Pancreas (tissue), 10 donors: ENCODE measurements at regions not wholly inside any gene's neighbourhood (a gene's known extent, or its start where the extent isn't known, plus 50 kb on each side); places are given as distances from the start of the nearest gene placed in this dataset.

Source experiments
- ATAC-seq, 4 donors: fragments of 200-7000 bp; cut with Tn5 transposase; one replicate each; pipeline versions ENCODE4 v1.8.0 to v1.9.1; 2020; ENCODE audit warnings: mild to moderate bottlenecking in 4 of 4, moderate library complexity in 4 of 4
- DNase-seq, 6 donors: peaks; one replicate each; pipeline ENCODE4 v3.0.0-alpha.2; 2020
- FAIRE-seq: peaks from 2 replicates; lab custom pipeline; 2012; peaks lifted over from hg19 to GRCh38; lab: Jason Lieb, UNC
- H3K27ac ChIP-seq, 4 donors: fragments of 200-600 bp; sonication (generic); 1 replicate in 3 of 4; 2 replicates in 1 of 4; pipeline versions ENCODE4 v1.5.0 to v1.8.0; 2020
- H3K27me3 ChIP-seq, 4 donors: fragments of 200-600 bp; one replicate each; pipeline ENCODE4 v1.8.0; 2021
- H3K36me3 ChIP-seq, 3 donors: fragments of 200-600 bp; sonication (generic) in 1 of 3; one replicate each; pipeline versions ENCODE4 v1.5.0 to v1.8.0; 2020 to 2021
- H3K4me1 ChIP-seq, 3 donors: fragments of 200-600 bp; one replicate each; pipeline ENCODE4 v1.8.0; 2021
- H3K4me3 ChIP-seq, 4 donors: fragments of 200-600 bp; sonication (generic) in 2 of 4; one replicate each; pipeline versions ENCODE4 v1.5.0 to v1.8.0; 2020 to 2021
- H3K9me3 ChIP-seq, 4 donors: fragments of 200-600 bp; one replicate each; pipeline ENCODE4 v1.8.0; 2021
- WGBS, 2 donors: extraction: QIAGEN DNeasy Blood & Tissue Kit; methylation state at CpG; one replicate each; pipeline ENCODE4 v1.1.7; 2013; 5-methylcytosine and 5-hydroxymethylcytosine counted together
- intact Hi-C, 3 donors: fragments of 100-400 bp; cut with DNase I; formaldehyde crosslinking; loops; one replicate each; pipeline versions ENCODE4 v1.11.1 to v1.14.2; 2022
- TF ChIP-seq, protein P1 (sequence below), 4 donors: fragments of 200-600 bp; sonication (generic) in 3 of 4; IDR thresholded peaks; one replicate each; pipeline versions ENCODE4 v1.5.0 to v1.8.0; 2021; ENCODE audit warnings: antibody characterized with exemption in 4 of 4
- donor health status: healthy with polysubstance abuse.
- donor health status: DM: no; HTN: no; CAD: no; lungs with moderate emphysema.
- donor health status: DM: no; HTN: no; CAD: no.
- donor health status: control.
- donor health status: control.
- donor health status: Bipolar disorder and iron deficiency.
- donor health status: DM: yes; HTN: yes; CAD: no.
- donor health status: DM: no; HTN: no; CAD: no.
- donor health status: DM: no; HTN: no; CAD: no.
- donor health status: DM: yes; HTN: yes; CAD: no.

DNA sequence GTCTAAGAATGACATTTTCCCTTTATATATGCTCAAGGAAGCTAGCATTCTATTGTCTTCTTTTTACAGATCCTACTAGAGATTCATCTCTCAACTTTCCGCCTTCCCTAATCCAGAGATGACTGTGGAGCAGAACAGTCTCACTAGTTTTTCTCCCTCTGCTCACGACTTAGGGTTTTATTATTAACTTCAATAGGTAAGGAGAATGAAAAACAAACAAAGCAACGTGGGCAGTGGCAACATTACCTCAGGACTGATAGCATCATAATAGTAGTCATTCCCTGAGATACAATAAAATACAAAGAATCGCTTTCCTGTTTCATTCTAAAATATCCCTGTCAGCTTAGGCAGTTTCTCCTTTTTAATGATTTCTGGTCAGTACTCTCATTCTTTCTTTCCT, 154.3 kb upstream of the PLAAT1 start:
- Histone ChIP-seq H3K27ac (no peak overlapping the region), H3K36me3 (no peaks in the 10 kb centered on the region), H3K4me1 (no peaks in the 10 kb centered on the region), H3K9me3 (no peaks in the 10 kb centered on the region), H3K27me3 (no peaks in the 10 kb centered on the region), H3K4me3 (no peak overlapping the region)
- WGBS, 2 donors = 18 to 19% methylated on average over 4 of the region's 4 CpGs
- DNase-seq (no peak), FAIRE-seq (no peak), ATAC-seq (peak; percentile 51 to 70 (median 64))
- TF ChIP-seq, protein P1, sequence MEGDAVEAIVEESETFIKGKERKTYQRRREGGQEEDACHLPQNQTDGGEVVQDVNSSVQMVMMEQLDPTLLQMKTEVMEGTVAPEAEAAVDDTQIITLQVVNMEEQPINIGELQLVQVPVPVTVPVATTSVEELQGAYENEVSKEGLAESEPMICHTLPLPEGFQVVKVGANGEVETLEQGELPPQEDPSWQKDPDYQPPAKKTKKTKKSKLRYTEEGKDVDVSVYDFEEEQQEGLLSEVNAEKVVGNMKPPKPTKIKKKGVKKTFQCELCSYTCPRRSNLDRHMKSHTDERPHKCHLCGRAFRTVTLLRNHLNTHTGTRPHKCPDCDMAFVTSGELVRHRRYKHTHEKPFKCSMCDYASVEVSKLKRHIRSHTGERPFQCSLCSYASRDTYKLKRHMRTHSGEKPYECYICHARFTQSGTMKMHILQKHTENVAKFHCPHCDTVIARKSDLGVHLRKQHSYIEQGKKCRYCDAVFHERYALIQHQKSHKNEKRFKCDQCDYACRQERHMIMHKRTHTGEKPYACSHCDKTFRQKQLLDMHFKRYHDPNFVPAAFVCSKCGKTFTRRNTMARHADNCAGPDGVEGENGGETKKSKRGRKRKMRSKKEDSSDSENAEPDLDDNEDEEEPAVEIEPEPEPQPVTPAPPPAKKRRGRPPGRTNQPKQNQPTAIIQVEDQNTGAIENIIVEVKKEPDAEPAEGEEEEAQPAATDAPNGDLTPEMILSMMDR (IDR thresholded peaks at IDR 0.05) = no peak
- intact Hi-C loops = no loop called here

DNA sequence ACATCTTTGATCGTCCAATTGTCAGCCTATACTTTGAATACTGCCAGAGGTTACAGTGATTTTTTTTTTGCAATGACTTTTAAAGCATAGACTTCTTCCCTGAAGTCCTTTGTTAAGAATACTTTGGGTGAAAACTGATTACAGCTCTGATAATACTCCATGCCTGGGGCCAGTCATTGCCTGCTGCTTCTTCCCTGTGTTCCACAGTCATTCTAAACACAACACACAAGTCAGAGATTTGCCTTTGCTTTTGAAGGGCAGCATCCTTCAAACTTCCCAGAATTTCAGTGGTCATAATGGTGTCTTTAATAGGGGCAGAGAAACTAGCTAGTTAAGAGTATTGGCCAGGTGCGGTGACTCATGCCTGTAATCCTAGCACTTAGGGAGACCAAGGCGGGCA, 153.7 kb upstream of the PLAAT1 start:
- H3K4me3 ChIP-seq = no peak overlapping the region
- WGBS, 2 donors = 62 to 71% methylated on average over 3 of the region's 3 CpGs
- no peaks in the 10 kb centered on the region for H3K27me3 ChIP-seq
- FAIRE-seq = no peak
- no peak for DNase-seq
- H3K4me1 ChIP-seq = no peaks in the 10 kb centered on the region
- no peaks in the 10 kb centered on the region for H3K9me3 ChIP-seq
- TF ChIP-seq, protein P1 (IDR thresholded peaks at IDR 0.05) = no peak
- no peaks in the 10 kb centered on the region for H3K36me3 ChIP-seq
- intact Hi-C loops = no loop called here
- no peak overlapping the region for H3K27ac ChIP-seq
- no peak for ATAC-seq

DNA sequence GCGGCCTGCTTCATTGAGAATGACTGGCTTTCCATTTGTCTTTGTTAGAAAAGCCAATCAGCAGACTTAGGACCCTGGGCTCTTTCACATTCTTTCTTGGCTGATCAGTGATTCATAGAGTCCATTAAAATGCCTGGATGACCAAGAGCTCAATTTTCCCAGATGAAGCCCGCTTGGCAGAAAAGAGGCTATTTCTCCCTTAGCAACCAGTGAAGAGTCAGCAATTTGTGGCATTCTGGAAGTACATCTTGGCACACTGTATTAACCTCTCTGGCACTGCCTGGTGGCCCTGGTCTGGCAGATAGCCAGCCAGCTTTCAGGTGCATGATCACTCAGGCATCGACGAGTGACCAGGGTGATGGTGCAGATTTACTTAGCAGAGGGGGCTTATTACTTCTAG, 145.7 kb upstream of the PLAAT1 start:
- peak in 3 of 4 donors; percentile 48 to 80 (median 70) for ATAC-seq
- 43 to 53% methylated on average over 4 of the region's 4 CpGs for WGBS, 2 donors
- Histone ChIP-seq H3K4me1 (no peaks in the 10 kb centered on the region), H3K4me3 (no peak overlapping the region), H3K9me3 (no peaks in the 10 kb centered on the region), H3K27ac (no peak overlapping the region), H3K27me3 (no peaks in the 10 kb centered on the region), H3K36me3 (no peaks in the 10 kb centered on the region)
- intact Hi-C loops = no loop called here
- TF ChIP-seq, protein P1 (IDR thresholded peaks at IDR 0.05) = no peak
- DNase-seq = peak in 4 of 6 donors; percentile 5 to 42 (median 28)
- no peak for FAIRE-seq

DNA sequence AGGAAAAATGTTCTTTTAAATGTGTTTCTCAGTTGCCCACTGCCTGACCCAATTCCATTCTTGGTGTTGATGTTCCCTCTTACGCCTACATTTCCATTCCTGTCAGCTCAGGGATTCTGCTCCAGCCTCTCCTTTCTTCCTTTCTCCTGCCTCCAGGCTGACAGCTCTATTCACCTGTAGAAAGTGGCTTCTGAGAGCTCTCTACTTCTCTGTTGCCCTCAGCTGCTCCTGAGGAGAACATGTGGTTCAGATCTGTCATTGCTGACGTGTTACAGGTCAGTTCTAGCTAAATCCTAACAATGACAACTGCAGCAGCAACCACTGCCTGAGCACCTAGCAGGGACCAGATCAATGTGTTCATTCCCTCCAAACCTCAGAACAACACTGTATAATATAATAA, 144.9 kb upstream of the PLAAT1 start:
- intact Hi-C loops = no loop called here
- TF ChIP-seq, protein P1 (IDR thresholded peaks at IDR 0.05) = no peak
- WGBS, 2 donors = 57 to 58% methylated on average over 2 of the region's 2 CpGs

DNA sequence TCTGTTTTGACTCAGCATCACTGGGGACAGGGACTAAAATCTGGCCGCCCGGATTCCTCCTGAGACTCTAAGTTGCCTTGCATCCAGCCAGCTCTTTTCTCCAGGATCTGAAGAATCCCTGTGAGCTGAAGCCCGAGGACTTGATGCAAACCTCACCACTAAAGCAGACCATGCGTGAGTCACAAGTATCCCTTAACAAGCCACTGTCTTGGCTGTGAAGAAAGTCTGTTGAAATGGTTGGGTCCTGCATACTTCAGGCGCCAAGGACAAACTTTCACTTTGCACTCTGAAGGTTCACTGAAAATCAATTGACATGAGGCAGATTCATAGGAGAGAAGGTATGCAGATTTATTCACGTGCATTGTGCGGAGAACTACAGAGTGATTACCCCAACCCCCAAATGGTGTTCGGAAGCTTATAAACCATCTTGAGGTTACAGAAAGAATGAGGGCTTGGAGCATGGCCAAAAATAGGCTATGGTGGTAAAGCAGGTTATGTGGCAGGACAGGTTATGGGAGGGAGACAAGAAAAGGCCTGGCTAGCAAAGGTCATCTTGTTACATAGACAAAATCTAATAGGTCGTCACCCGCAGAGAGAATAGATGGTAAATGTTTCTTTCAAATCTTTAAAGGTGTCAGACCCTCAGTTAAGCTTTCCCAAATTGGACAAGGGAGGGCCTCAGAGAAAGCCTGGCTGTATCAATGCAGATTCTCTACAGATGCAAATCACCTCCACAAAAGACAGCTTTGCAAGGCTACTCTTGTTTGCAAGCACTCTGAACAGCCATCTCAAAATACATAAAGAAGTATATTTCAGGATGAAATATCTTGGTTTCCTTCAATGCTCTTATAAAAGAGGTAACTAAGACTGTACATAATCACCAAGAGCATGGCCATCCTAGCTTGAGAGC, 126.3 kb upstream of the PLAAT1 start:
- DNase-seq (no peak), FAIRE-seq (no peak), ATAC-seq (no peak)
- WGBS, 2 donors = 62 to 73% methylated on average over 10 of the region's 10 CpGs
- no peaks in the 10 kb centered on the region for H3K27me3 ChIP-seq
- no peaks in the 10 kb centered on the region for H3K9me3 ChIP-seq
- no peaks in the 10 kb centered on the region for H3K36me3 ChIP-seq
- H3K4me1 ChIP-seq = no peaks in the 10 kb centered on the region
- no peak overlapping the region for H3K27ac ChIP-seq
- TF ChIP-seq, protein P1 (IDR thresholded peaks at IDR 0.05) = no peak
- intact Hi-C loops = no loop called here
- no peak overlapping the region for H3K4me3 ChIP-seq

More for the DNA sequence above, 144.9 kb upstream of the PLAAT1 start:
- Histone ChIP-seq H3K36me3 (no peaks in the 10 kb centered on the region), H3K9me3 (no peaks in the 10 kb centered on the region), H3K27ac (no peak overlapping the region), H3K27me3 (no peaks in the 10 kb centered on the region), H3K4me3 (no peak overlapping the region), H3K4me1 (no peaks in the 10 kb centered on the region)
- FAIRE-seq (no peak), ATAC-seq (peak in 2 of 4 donors; percentile 57 to 62), DNase-seq (no peak)
